ENCODE measurements at regions not wholly inside any gene's neighbourhood (a gene's known extent, or its start where the extent isn't known, plus 50 kb on each side); places are given as distances from the start of the nearest gene placed in this dataset.
"Not testable (repeated sequence)": the region's sequence is repeated elsewhere in the genome, so short reads cannot be mapped to it uniquely, and the experiment has no call there.

DNA sequence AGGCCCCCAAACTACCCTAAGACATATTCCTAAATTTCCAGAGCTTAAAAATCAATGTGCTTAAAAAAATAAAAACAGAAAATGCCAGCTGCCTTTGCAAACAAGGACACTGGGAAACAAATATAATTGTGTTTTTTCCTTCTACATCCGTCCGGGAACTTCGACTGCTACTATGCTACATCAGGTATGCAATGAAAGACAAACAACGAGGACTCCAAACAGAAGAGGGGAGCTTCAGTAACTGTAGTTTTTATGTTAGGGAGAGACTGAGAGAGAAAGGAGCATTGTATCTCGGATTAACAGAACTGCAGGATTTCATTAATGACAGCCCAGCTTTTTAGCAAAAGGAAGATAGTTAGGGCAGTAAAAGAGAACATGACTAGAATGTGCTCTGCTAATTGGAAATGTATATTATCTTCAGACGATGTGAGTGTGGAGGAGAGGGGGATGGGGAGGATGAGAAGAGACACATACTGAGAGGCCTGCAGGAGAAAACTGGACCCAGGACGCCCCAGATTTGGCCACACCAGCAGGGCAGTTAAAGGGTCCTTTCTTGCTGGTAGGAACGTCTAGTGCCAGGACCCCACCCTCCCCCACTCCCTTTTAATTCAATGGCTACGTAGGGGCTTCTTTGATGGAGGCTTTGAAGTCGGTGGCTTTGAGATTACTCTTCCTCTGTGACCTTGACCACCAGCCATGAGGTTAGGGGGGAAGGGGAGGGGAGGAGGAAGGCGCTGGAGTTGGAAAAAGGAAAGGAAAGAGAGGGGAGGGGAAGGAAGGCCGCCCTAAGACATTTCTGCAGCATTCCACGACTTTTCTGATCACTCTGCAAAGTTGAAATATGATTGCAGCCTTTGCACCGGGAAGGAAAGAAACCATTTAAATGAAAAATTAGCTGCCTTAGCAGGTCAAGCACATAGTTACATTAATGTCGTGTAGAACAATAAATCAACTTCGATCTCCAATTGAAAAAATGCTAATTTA lies 187.1 kb downstream of the BLID start:
- no peak for DNase-seq (ENCODE audit: extremely low spot score)
- no peak overlapping the region for H3K27ac ChIP-seq (ENCODE audit: low read depth)
- H3K4me1 ChIP-seq (ENCODE audit: insufficient read depth), result no peaks in the 10 kb centered on the region
- peak overlapping the region; percentile 19 for H3K4me3 ChIP-seq (ENCODE audit: low read depth, low read length)
- no peaks in the 10 kb centered on the region for H3K36me3 ChIP-seq (ENCODE audit: insufficient read depth)
- WGBS, result 28% methylated on average over 16 of the region's 16 CpGs

DNA sequence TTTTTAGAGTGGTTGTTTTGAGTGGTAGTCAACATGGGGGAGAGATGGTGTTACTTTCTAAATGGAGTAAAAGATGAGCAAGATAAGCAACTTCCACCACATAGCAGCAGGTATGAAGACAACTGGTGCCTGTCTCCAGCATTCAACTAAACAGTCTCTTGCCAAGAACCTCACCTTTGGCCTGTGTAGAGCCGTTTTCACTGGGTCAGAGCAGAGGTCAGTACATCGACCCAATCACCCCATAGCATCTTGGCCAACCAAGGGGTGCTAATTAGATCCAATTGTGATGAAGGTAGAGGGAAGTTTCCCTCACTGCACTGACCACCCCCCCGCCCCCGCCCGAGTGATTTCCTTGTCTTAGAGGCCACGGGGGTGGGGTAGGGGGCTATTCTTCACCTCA lies 188.2 kb downstream of the BLID start:
- Histone ChIP-seq H3K4me1 (ENCODE audit: insufficient read depth) (no peaks in the 10 kb centered on the region), H3K4me3 (ENCODE audit: low read depth, low read length) (no peak overlapping the region), H3K27ac (ENCODE audit: low read depth) (no peak overlapping the region), H3K36me3 (ENCODE audit: insufficient read depth) (no peaks in the 10 kb centered on the region)
- no peak for DNase-seq (ENCODE audit: extremely low spot score)
- WGBS, result 84% methylated on average over 6 of the region's 6 CpGs

DNA sequence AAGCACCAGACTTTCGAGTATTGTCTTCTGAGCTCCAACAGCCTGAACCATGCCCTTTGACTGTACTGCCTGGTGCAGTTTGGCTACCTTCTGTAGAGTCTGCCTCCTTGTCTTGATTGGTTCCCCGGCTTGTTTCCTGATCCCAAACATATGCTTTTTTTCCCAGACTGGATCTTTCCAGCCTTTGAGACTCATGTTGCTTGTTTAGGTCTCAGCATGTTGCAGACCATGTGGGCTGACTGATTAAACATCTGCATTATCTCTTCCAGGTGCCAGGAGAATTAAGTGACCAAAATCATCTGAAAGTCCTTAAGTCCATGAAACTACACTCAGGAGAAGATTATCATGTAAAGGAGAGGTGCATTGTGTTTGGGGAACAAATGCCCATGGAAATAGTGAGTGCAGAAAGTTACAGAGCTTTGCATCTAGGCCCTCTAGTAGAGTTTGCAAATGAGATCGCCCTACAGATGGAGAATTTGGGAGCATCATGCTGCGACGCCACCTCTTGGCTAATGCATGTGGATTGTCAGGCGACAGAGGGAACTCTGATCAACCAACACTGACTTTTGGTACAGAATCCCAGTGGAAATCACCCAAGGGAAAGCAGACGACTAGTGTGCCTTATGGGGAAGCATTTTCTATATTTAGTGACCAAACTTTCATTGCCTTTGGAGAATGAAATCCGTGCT lies 188.8 kb downstream of the BLID start:
- H3K4me1 ChIP-seq (ENCODE audit: insufficient read depth), result no peaks in the 10 kb centered on the region
- H3K36me3 ChIP-seq (ENCODE audit: insufficient read depth), result no peaks in the 10 kb centered on the region
- no peak overlapping the region for H3K4me3 ChIP-seq (ENCODE audit: low read depth, low read length)
- H3K27ac ChIP-seq (ENCODE audit: low read depth), result no peak overlapping the region
- WGBS, result 81% methylated on average over 8 of the region's 8 CpGs
- DNase-seq (ENCODE audit: extremely low spot score), result no peak

DNA sequence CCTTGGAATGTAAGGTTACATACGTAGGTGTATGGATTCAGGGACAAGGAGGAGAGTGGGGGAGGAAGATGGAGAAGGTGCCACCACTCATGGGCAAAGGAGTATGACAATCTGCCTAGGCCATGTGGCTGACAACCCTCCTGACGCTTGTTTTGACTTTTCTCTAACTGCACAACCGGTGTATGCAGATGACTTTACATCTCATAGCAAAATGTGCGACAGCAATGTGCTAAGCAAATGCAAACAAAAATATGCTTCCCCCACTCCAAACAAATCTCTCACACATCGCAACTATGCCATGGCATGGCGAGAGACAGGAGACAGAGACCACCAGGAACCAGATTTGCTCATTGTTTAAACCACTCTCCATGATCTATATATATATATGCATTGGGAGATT lies 191.8 kb downstream of the BLID start:
- Histone ChIP-seq H3K4me1 (ENCODE audit: insufficient read depth) (no peaks in the 10 kb centered on the region), H3K4me3 (ENCODE audit: low read depth, low read length) (no peak overlapping the region), H3K27ac (ENCODE audit: low read depth) (no peak overlapping the region), H3K36me3 (ENCODE audit: insufficient read depth) (no peaks in the 10 kb centered on the region)
- no peak for DNase-seq (ENCODE audit: extremely low spot score)
- 95% methylated on average over 6 of the region's 6 CpGs for WGBS

DNA sequence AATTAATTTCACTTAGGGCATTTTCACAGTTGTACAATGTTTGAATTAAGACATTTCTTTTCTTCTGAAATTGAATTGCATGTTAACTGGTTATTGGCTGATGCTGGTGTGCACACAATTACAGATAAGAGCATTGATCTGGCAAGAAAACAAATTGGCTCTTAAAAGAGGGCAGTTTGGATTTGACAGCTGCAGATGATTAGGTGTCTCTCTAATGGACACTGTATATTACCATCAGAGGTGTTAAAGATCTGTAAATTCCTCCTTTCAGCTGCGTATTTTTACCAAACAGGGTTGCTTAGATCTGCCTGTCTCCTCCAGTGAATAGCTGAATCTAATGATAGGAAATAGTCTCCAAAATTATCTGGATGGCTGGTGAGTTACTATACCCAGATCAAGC lies 198.5 kb downstream of the BLID start:
- WGBS, result 92% methylated on average over 1 of the region's 1 CpG
- Histone ChIP-seq H3K4me1 (ENCODE audit: insufficient read depth) (no peaks in the 10 kb centered on the region), H3K36me3 (ENCODE audit: insufficient read depth) (no peaks in the 10 kb centered on the region), H3K4me3 (ENCODE audit: low read depth, low read length) (no peak overlapping the region), H3K27ac (ENCODE audit: low read depth) (no peak overlapping the region)
- no peak for DNase-seq (ENCODE audit: extremely low spot score)

DNA sequence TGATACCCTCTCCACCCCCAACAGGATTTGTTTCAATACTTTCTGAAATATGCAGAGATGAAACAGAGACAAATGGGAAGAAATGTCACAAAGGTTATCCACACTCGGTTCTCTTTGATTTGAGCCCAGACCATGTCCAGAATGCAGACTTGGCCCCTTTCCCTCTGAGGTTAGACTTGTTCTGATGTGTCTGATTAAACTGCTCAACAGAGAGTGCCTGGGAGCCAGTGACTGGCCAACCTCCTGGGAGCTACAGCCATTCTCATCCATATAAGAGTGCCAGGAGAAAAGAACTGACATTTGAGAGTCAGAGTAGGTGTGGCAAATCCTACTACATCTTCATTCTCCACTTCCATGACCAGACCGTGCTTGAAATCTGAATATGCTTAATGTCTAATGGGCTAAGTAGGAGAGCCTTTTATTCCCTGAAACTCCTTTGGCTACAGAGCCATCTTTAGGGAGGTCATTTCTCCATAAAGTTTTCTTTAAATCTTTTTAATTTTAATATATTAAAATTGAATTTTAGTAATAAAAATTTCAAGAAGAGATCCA lies 201.4 kb downstream of the BLID start:
- Histone ChIP-seq H3K4me1 (ENCODE audit: insufficient read depth) (no peaks in the 10 kb centered on the region), H3K4me3 (ENCODE audit: low read depth, low read length) (no peak overlapping the region), H3K27ac (ENCODE audit: low read depth) (no peak overlapping the region), H3K36me3 (ENCODE audit: insufficient read depth) (no peaks in the 10 kb centered on the region)
- no peak for DNase-seq (ENCODE audit: extremely low spot score)
- 53% methylated on average over 2 of the region's 2 CpGs for WGBS

DNA sequence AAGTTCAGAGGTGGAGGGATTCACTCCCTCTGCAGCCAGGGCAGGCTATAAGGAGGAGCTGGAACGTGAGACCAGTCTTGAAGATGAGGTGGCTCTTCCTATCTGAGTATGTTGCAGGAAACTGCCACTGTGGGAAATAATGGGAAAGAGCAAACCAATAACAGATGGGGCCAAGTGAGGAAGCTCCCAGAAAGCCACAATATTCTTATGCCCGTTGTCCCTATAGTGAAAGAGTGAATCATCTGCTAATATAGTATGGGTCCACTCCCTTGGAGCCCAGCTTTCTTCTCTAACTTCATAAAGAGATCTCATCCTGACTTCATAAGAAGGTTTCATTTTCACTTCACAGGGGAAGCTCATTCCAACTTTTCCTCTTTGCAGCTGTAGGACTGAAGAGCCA lies 206.4 kb downstream of the BLID start:
- WGBS, result 74% methylated on average over 2 of the region's 2 CpGs
- Histone ChIP-seq H3K4me1 (ENCODE audit: insufficient read depth) (no peaks in the 10 kb centered on the region), H3K27ac (ENCODE audit: low read depth) (no peak overlapping the region), H3K4me3 (ENCODE audit: low read depth, low read length) (no peak overlapping the region), H3K36me3 (ENCODE audit: insufficient read depth) (no peaks in the 10 kb centered on the region)
- DNase-seq (ENCODE audit: extremely low spot score), result no peak

DNA sequence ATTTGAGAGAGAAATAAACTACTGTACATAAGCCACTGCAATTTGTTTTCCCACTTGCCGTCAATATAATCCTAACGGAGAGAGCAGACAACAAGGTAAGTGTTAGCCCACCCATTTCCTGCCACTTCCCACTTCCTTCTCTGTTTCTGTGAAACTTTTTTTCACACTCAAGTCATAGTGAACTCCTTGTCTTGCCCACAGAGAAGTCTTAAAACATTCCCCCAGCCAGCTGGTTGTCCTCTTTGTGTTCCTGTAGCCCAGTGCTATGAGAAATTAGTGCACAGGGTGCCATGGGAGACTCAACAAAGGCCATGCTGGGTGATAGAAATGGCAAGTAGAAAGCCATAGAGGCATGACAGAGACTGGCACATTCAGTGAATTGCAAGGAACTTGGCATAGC lies 208.6 kb downstream of the BLID start:
- DNase-seq (ENCODE audit: extremely low spot score), result no peak
- no peak overlapping the region for H3K27ac ChIP-seq (ENCODE audit: low read depth)

DNA sequence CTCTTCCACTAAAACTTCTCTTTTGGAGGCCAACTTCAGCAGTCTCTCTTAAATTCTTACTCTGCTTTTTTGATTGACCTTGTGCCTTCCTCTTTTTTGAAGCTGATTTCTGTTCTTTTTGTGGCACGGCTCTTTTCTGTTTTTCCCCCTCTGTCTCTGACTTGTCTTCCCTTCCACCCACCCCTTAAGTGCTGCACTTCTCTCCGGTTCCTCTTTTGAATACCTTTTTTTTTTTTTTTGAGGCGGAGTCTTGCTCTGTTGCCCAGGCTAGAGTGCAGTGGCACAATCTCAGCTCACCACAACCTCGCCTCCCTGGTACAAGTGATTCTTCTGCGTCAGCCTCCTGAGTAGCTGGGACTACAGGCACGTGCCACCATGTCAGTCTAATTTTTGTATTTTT lies 211.9 kb downstream of the BLID start:
- H3K27ac ChIP-seq (ENCODE audit: low read depth), result no peak overlapping the region
- WGBS, result 85% methylated on average over 6 of the region's 6 CpGs
- H3K36me3 ChIP-seq (ENCODE audit: insufficient read depth), result no peaks in the 10 kb centered on the region
- no peaks in the 10 kb centered on the region for H3K4me1 ChIP-seq (ENCODE audit: insufficient read depth)
- no peak for DNase-seq (ENCODE audit: extremely low spot score)
- H3K4me3 ChIP-seq (ENCODE audit: low read depth, low read length), result no peak overlapping the region

More for the DNA sequence above, 208.6 kb downstream of the BLID start:
- no peaks in the 10 kb centered on the region for H3K4me1 ChIP-seq (ENCODE audit: insufficient read depth)
- no peaks in the 10 kb centered on the region for H3K36me3 ChIP-seq (ENCODE audit: insufficient read depth)
- 86% methylated on average over 2 of the region's 2 CpGs for WGBS
- H3K4me3 ChIP-seq (ENCODE audit: low read depth, low read length), result no peak overlapping the region

DNA sequence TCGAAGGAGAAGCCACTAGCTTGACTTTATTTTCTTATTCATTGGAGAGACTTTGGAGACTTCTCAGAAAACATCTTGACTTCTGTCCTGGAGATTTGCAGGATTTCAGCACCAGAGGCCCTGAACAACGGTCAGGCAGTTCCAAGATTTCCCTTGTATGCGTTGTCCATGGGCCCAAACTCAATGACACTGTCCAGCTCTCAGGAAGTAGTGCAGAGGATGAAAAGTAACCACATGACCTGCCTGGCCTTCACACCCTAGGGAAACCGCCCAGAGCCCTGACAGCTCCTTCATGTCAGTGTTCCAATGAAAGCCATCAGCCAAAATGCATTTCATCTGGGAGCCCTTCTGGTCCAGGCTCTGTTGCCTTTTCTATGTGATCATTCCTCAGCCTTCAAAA lies 214.1 kb downstream of the BLID start:
- Histone ChIP-seq H3K27ac (ENCODE audit: low read depth) (no peak overlapping the region), H3K36me3 (ENCODE audit: insufficient read depth) (no peaks in the 10 kb centered on the region), H3K4me3 (ENCODE audit: low read depth, low read length) (no peak overlapping the region), H3K4me1 (ENCODE audit: insufficient read depth) (no peaks in the 10 kb centered on the region)
- DNase-seq (ENCODE audit: extremely low spot score), result no peak
- 88% methylated on average over 4 of the region's 4 CpGs for WGBS

DNA sequence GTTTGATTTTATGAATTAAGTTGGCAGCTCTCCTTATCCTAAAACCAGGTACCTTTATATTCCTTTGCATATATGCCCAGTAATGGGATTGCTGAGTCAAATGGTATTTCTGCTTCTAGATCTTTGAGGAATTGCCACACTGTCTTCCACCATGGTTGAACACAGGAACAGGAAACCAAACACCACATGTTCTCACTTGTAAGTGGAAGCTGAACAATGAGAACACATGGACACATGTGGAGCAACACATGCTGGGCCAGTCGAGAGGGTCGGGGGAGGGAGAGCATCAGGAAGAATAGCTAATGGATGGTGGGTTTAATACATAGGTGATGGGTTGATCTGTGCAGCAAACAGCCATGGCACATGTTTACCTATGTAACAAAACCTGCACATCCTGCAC lies 214.6 kb downstream of the BLID start:
- H3K27ac ChIP-seq (ENCODE audit: low read depth); H3K36me3 ChIP-seq (ENCODE audit: insufficient read depth); DNase-seq (ENCODE audit: extremely low spot score); H3K4me1 ChIP-seq (ENCODE audit: insufficient read depth); H3K4me3 ChIP-seq (ENCODE audit: low read depth, low read length): not testable (repeated sequence)
- WGBS, result 84% methylated on average over 2 of the region's 2 CpGs

DNA sequence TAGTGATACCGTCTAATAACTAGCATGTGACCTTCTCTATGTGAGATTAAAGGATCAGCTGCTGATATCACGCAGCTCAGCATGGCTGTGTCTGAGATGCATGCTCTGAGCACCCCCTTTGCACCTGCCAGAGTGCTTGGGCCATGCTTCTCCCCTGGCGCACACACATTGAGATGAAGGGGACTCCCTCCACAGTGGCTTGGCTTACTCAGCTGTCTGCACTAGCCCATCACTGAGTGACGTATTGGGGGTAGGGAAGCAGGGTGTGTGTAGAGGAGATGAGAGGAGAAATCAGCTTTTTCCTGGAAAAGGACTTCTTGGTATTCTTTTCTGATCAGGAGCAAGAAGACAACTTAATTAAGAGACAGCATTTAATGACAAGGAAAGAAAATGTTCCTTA lies 216.5 kb downstream of the BLID start:
- no peak overlapping the region for H3K4me3 ChIP-seq (ENCODE audit: low read depth, low read length)
- no peak overlapping the region for H3K27ac ChIP-seq (ENCODE audit: low read depth)
- H3K36me3 ChIP-seq (ENCODE audit: insufficient read depth), result no peaks in the 10 kb centered on the region
- no peak for DNase-seq (ENCODE audit: extremely low spot score)
- no peaks in the 10 kb centered on the region for H3K4me1 ChIP-seq (ENCODE audit: insufficient read depth)
- 83% methylated on average over 4 of the region's 4 CpGs for WGBS

DNA sequence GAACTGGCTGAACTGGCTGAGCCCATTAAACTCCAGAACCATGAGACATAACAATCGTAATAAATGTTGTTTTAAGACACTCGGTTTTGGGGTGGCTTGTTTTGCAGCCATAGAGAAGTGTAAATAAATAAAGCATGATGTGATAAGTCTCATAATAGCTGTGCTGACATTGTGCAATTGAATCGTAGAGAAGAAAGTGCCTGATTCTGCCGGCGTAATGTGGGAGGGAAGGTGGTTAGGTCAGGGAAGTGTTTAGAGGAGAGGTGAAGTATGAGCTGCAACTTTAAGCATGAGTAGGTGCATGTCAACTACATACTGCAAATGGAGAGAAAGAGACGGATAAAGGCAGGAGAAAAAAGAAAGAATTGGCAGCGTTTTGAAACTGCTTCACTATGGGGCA lies 217.1 kb downstream of the BLID start:
- no peak for DNase-seq (ENCODE audit: extremely low spot score)
- no peaks in the 10 kb centered on the region for H3K4me1 ChIP-seq (ENCODE audit: insufficient read depth)
- H3K27ac ChIP-seq (ENCODE audit: low read depth), result no peak overlapping the region
- no peak overlapping the region for H3K4me3 ChIP-seq (ENCODE audit: low read depth, low read length)
- H3K36me3 ChIP-seq (ENCODE audit: insufficient read depth), result no peaks in the 10 kb centered on the region
- 59% methylated on average over 7 of the region's 7 CpGs for WGBS

DNA sequence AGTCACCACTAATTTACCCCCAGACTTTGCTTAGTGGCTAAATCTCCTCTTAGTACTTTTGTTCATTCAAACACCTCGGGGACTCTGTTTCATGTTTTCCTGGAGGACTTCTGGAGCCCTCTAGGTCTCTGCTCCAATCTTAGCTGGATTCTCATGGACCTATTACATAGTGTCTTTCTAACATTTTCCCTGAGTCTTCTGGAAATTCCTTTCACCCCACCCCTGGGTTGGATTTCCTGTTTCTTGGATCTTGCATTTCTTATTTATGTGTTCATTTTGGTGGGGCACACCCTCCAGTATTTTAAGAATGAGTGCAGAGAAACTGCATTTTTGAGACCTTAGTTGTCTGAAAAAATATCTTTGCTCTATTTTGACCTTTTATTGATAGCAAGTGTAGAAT lies 220.1 kb downstream of the BLID start:
- Histone ChIP-seq H3K4me3 (ENCODE audit: low read depth, low read length) (no peak overlapping the region), H3K4me1 (ENCODE audit: insufficient read depth) (no peaks in the 10 kb centered on the region), H3K27ac (ENCODE audit: low read depth) (no peak overlapping the region), H3K36me3 (ENCODE audit: insufficient read depth) (no peaks in the 10 kb centered on the region)
- no peak for DNase-seq (ENCODE audit: extremely low spot score)
- 78% methylated on average over 1 of the region's 1 CpG for WGBS
